Central memory CD4-positive, alpha-beta T cell (primary cell): ENCODE measurements at regions not wholly inside any gene's neighbourhood (a gene's known extent, or its start where the extent isn't known, plus 50 kb on each side); places are given as distances from the start of the nearest gene placed in this dataset.

Experiments
- DNase-seq: peaks from one replicate; pipeline ENCODE4 v3.0.0; 2022

GRCh38 chr6:8764733-8765132, 329.4 kb upstream of the SLC35B3 start:
- DNase-seq, result no peak

- no peak for DNase-seq
Observed at GRCh38 chr6:8760951-8761350, 325.6 kb upstream of the SLC35B3 start.

- DNase-seq, result no peak
Observed at GRCh38 chr6:8758412-8758811, 323.1 kb upstream of the SLC35B3 start.

- no peak for DNase-seq
Observed at GRCh38 chr6:8750627-8751026, 315.3 kb upstream of the SLC35B3 start.

- no peak for DNase-seq
Observed at GRCh38 chr6:8749465-8749864, 314.1 kb upstream of the SLC35B3 start.

GRCh38 chr6:8743170-8743745, 307.9 kb upstream of the SLC35B3 start:
- DNase-seq, result no peak

GRCh38 chr6:8739454-8739853, 304.1 kb upstream of the SLC35B3 start:
- DNase-seq, result no peak

GRCh38 chr6:8738951-8739350, 303.6 kb upstream of the SLC35B3 start:
- no peak for DNase-seq

- DNase-seq, result no peak
Observed at GRCh38 chr6:8736156-8736895, 301.0 kb upstream of the SLC35B3 start.

GRCh38 chr6:8733879-8734278, 298.5 kb upstream of the SLC35B3 start:
- DNase-seq, result no peak

GRCh38 chr6:8731874-8732273, 296.5 kb upstream of the SLC35B3 start:
- DNase-seq, result no peak

- no peak for DNase-seq
Observed at GRCh38 chr6:8710668-8711431, 275.5 kb upstream of the SLC35B3 start.

GRCh38 chr6:8707956-8708772, 272.8 kb upstream of the SLC35B3 start:
- DNase-seq, result no peak

GRCh38 chr6:8707369-8707768, 272.0 kb upstream of the SLC35B3 start:
- DNase-seq, result no peak

- no peak for DNase-seq
Observed at GRCh38 chr6:8705435-8706020, 270.2 kb upstream of the SLC35B3 start.

GRCh38 chr6:8703059-8703458, 267.7 kb upstream of the SLC35B3 start:
- DNase-seq, result no peak

GRCh38 chr6:8688821-8689220, 253.5 kb upstream of the SLC35B3 start:
- no peak for DNase-seq

GRCh38 chr6:8686077-8686476, 250.7 kb upstream of the SLC35B3 start:
- DNase-seq, result no peak

- DNase-seq, result no peak
Observed at GRCh38 chr6:8683204-8683603, 247.9 kb upstream of the SLC35B3 start.

- DNase-seq, result no peak
Observed at GRCh38 chr6:8679823-8680222, 244.5 kb upstream of the SLC35B3 start.

GRCh38 chr6:8678466-8678865, 243.1 kb upstream of the SLC35B3 start:
- no peak for DNase-seq

- DNase-seq, result no peak
Observed at GRCh38 chr6:8674126-8674525, 238.8 kb upstream of the SLC35B3 start.

GRCh38 chr6:8672882-8673281, 237.5 kb upstream of the SLC35B3 start:
- DNase-seq, result no peak
